ENCODE measurements at regions not wholly inside any gene's neighbourhood (a gene's known extent, or its start where the extent isn't known, plus 50 kb on each side); places are given as distances from the start of the nearest gene placed in this dataset.

DNA sequence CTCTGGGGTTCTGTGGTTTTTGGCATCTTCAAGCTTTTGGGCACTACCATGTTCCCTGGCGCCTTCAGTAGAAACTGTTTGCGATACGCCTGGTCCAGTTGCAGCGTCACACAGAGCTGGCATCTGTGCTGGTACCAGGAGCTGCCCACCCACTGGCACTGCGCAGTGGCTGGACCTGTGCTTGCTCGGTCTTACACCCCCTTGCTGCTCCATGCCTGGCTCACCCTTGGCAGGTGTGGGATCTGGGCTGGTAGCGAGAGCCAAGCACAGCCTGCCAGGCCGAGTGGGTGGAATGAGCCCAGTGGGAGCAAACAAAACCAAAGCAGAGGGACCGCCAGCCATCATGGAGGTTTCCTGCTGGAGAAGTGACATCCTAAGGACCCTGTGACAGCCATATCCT is 170.2 kb upstream of the IRX2 start:
- ChIA-PET POLR2A (no interaction called here), CTCF (no interaction called here)
- DNase-seq (ENCODE audit: low read depth, low spot score): no peak
- TF ChIP-seq, protein P1, sequence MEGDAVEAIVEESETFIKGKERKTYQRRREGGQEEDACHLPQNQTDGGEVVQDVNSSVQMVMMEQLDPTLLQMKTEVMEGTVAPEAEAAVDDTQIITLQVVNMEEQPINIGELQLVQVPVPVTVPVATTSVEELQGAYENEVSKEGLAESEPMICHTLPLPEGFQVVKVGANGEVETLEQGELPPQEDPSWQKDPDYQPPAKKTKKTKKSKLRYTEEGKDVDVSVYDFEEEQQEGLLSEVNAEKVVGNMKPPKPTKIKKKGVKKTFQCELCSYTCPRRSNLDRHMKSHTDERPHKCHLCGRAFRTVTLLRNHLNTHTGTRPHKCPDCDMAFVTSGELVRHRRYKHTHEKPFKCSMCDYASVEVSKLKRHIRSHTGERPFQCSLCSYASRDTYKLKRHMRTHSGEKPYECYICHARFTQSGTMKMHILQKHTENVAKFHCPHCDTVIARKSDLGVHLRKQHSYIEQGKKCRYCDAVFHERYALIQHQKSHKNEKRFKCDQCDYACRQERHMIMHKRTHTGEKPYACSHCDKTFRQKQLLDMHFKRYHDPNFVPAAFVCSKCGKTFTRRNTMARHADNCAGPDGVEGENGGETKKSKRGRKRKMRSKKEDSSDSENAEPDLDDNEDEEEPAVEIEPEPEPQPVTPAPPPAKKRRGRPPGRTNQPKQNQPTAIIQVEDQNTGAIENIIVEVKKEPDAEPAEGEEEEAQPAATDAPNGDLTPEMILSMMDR (IDR thresholded peaks at IDR 0.05; ENCODE audit: insufficient read depth, low read length, missing control alignments): no peak
- H3K4me3 ChIP-seq (ENCODE audit: low read depth, low read length): no peak overlapping the region

DNA sequence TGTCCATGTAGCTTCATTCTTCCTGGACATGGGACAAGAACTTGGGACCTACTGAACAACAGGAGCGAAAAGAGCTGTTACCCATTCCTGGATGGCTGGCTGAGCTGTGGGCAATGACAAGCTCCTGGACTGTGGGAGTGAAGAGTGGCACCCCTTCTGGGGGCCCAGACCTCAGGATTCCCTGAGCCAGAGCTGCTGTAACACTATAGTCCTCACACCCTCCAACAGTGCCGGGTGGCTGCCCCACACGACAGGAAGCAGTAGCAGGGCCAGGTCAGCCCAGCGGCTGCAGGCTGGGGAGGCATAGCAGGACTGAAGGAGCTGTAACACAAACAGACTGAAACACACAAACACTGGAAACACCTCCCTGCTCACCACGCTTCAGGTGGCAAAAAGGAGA is 169.7 kb upstream of the IRX2 start:
- CTCF ChIA-PET: no interaction called here
- no peak overlapping the region for H3K4me3 ChIP-seq (ENCODE audit: low read depth, low read length)
- TF ChIP-seq, protein P1 (IDR thresholded peaks at IDR 0.05; ENCODE audit: insufficient read depth, low read length, missing control alignments): no peak
- DNase-seq (ENCODE audit: low read depth, low spot score): no peak
- POLR2A ChIA-PET: no interaction called here

DNA sequence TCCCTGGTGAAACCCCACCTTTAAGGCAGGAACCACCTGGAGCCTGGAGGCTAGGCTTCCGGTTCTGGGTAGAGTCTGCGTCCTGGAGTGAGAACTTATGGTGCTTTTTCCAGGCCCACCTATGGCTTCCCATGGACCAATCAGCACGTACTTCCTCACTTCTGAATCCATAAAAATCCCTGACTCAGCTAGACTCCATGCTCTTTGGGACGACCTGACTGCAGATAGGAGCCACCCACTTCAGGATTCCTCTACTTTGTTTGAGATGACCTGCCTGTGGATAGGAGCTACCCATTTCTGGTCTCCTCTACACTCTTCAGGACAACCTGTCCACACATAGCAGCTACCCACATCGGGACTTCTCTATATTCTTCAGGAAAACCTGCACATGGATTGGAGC is 168.8 kb upstream of the IRX2 start:
- no peak for DNase-seq (ENCODE audit: low read depth, low spot score)
- POLR2A ChIA-PET: no interaction called here
- CTCF ChIA-PET: no interaction called here
- H3K4me3 ChIP-seq (ENCODE audit: low read depth, low read length): no peak overlapping the region
- TF ChIP-seq, protein P1 (IDR thresholded peaks at IDR 0.05; ENCODE audit: insufficient read depth, low read length, missing control alignments): no peak

DNA sequence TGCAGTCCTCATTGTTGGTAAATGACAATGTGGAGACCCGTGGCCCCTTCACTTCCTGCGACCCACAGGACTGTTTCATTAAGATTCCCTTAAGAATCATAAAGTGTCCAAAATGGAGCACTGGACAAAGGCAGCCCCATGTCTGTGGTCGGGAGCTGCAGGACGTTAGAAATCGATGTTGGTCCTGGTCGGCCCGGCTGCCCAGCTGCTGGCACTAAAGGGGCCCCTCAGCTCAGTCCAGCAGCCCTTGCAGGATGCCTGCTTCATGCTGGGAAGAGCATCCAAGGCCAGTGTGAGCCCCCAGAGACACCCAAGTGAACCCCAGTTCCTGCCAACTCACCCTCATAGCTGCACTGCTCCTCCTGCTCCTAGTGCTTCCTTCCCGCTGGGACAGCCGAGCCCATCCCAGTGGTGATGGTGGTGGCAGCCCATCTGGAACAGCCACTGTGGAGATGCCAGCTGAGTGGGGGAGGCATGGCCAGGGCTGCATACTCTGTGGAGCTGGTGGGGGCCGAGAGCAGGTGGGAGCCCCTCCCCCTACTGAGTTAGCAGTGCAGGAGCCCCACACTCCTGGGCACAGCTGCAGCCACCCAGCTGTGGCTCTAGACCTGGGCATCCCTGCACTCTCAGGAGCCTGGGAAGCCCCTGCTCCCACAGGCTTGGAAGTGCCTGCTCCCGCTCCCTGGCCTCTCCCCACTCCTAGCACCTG is 168.0 kb upstream of the IRX2 start:
- ChIA-PET POLR2A (no interaction called here), CTCF (no interaction called here)
- no peak overlapping the region for H3K4me3 ChIP-seq (ENCODE audit: low read depth, low read length)
- TF ChIP-seq, protein P1 (IDR thresholded peaks at IDR 0.05; ENCODE audit: insufficient read depth, low read length, missing control alignments): no peak
- no peak for DNase-seq (ENCODE audit: low read depth, low spot score)

DNA sequence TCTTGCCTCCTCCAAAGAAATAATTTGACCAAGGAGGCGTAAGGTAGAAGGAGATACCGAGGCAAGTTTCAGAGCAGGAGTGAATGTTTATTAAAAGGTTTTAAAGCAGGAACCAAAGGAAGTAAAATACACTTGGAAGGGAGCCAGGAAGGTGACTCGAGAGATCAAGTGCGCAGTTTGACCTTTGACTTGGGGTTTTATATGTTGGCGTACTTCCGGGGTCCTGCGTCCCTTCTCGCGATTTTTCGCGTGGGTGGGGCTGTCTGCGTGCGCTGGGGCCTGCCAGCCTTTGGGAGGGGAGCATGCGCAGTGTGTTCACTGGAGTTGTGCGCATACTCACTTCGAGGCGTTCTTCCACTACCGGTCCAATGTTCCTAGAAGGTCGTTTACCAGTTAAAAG is 166.0 kb upstream of the IRX2 start:
- ChIA-PET POLR2A (no interaction called here), CTCF (no interaction called here)
- TF ChIP-seq, protein P1 (IDR thresholded peaks at IDR 0.05; ENCODE audit: insufficient read depth, low read length, missing control alignments): no peak
- no peak for DNase-seq (ENCODE audit: low read depth, low spot score)
- no peak overlapping the region for H3K4me3 ChIP-seq (ENCODE audit: low read depth, low read length)

DNA sequence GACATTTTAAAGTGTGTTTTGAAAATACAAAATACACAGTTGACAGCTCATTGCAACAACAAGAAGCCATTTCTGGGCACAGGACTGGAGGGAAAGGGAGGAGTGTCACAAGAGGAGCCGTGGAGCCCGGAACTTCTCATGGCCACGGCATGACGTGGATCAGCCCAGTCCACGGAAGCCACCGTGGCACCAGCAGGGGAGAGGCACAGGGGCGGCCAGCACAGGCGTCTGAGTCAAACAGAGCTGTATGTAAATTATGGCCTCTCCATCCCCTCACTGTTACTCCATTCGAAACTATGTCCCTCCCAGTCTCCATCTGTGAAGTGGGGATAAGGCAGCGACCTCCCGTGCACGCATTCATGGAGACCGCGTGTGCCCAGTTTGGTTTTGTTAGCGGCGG is 165.6 kb upstream of the IRX2 start:
- CTCF ChIA-PET: no interaction called here

More for the DNA sequence above, 165.6 kb upstream of the IRX2 start:
- H3K4me3 ChIP-seq (ENCODE audit: low read depth, low read length): no peak overlapping the region
- TF ChIP-seq, protein P1 (IDR thresholded peaks at IDR 0.05; ENCODE audit: insufficient read depth, low read length, missing control alignments): no peak
- POLR2A ChIA-PET: no interaction called here
- DNase-seq (ENCODE audit: low read depth, low spot score): no peak
